Dendritic cell treated with granulocyte-macrophage colony-stimulating factor and Interleukin-4, amounts not matched to agents 40 ng/mL and 50 ng/mL, for 4 days (primary cell): ENCODE measurements at regions not wholly inside any gene's neighbourhood (a gene's known extent, or its start where the extent isn't known, plus 50 kb on each side); places are given as distances from the start of the nearest gene placed in this dataset.

ENCODE experiments used
- H3K27ac Mint-ChIP-seq: one replicate; pipeline ENCODE4 v1.8.0; 2022; ENCODE audit warnings: mild to moderate bottlenecking, mixed read lengths
- H3K27me3 Mint-ChIP-seq: one replicate; pipeline ENCODE4 v1.8.0; 2022; ENCODE audit warnings: mild to moderate bottlenecking, mixed read lengths
- H3K36me3 Mint-ChIP-seq: one replicate; pipeline ENCODE4 v1.8.0; 2022; ENCODE audit warnings: low read depth, mixed read lengths
- H3K4me1 Mint-ChIP-seq: one replicate; pipeline ENCODE4 v1.8.0; 2022; ENCODE audit warnings: low read depth, mixed read lengths
- H3K4me3 Mint-ChIP-seq: one replicate; pipeline ENCODE4 v1.8.0; 2022; ENCODE audit warnings: mild to moderate bottlenecking, moderate library complexity, mixed read lengths
- H3K9me3 Mint-ChIP-seq: one replicate; pipeline ENCODE4 v1.8.0; 2022; ENCODE audit warnings: mixed read lengths
- intact Hi-C: fragments of 100-400 bp; cut with micrococcal nuclease; formaldehyde crosslinking; loops from one replicate; pipeline ENCODE4 v1.15.0; 2022

GRCh38 chr12:90899456-90900182 lies 55.4 kb downstream of the CCER1 start:
- H3K4me1 Mint-ChIP-seq, result no peaks in the 10 kb centered on the region
- H3K36me3 Mint-ChIP-seq, result no peaks in the 10 kb centered on the region
- intact Hi-C loops, result no loop called here
- H3K27ac Mint-ChIP-seq, result no peak overlapping the region
- H3K9me3 Mint-ChIP-seq, result peaks cover 8% of the 10 kb centered on the region
- no peaks in the 10 kb centered on the region for H3K27me3 Mint-ChIP-seq
- no peak overlapping the region for H3K4me3 Mint-ChIP-seq

GRCh38 chr12:90897986-90898385 lies 57.0 kb downstream of the CCER1 start:
- Mint-ChIP-seq H3K27me3 (no peaks in the 10 kb centered on the region), H3K36me3 (no peaks in the 10 kb centered on the region)

GRCh38 chr12:90897316-90897715 lies 57.7 kb downstream of the CCER1 start:
- H3K27ac Mint-ChIP-seq, result no peak overlapping the region

More at GRCh38 chr12:90897986-90898385, 57.0 kb downstream of the CCER1 start:
- Mint-ChIP-seq H3K27ac (no peak overlapping the region), H3K4me1 (no peaks in the 10 kb centered on the region), H3K4me3 (no peak overlapping the region), H3K9me3 (peaks cover 8% of the 10 kb centered on the region)
- intact Hi-C loops, result no loop called here

GRCh38 chr12:90896821-90897220 lies 58.2 kb downstream of the CCER1 start:
- H3K27me3 Mint-ChIP-seq, result no peaks in the 10 kb centered on the region
- H3K36me3 Mint-ChIP-seq, result no peaks in the 10 kb centered on the region
- peaks cover 12% of the 10 kb centered on the region for H3K9me3 Mint-ChIP-seq
- H3K4me1 Mint-ChIP-seq, result no peaks in the 10 kb centered on the region
- H3K27ac Mint-ChIP-seq, result no peak overlapping the region
- no peak overlapping the region for H3K4me3 Mint-ChIP-seq
- intact Hi-C loops, result no loop called here

More at GRCh38 chr12:90897316-90897715, 57.7 kb downstream of the CCER1 start:
- no peaks in the 10 kb centered on the region for H3K36me3 Mint-ChIP-seq
- peaks cover 8% of the 10 kb centered on the region for H3K9me3 Mint-ChIP-seq
- H3K27me3 Mint-ChIP-seq, result no peaks in the 10 kb centered on the region
- H3K4me3 Mint-ChIP-seq, result no peak overlapping the region
- no peaks in the 10 kb centered on the region for H3K4me1 Mint-ChIP-seq
- intact Hi-C loops, result no loop called here

GRCh38 chr12:90896164-90896563 lies 58.8 kb downstream of the CCER1 start:
- Mint-ChIP-seq H3K4me3 (no peak overlapping the region), H3K36me3 (no peaks in the 10 kb centered on the region), H3K27ac (no peak overlapping the region), H3K27me3 (no peaks in the 10 kb centered on the region), H3K4me1 (no peaks in the 10 kb centered on the region), H3K9me3 (peaks cover 16% of the 10 kb centered on the region)
- intact Hi-C loops, result no loop called here

- H3K27ac Mint-ChIP-seq, result no peak overlapping the region
- no peaks in the 10 kb centered on the region for H3K27me3 Mint-ChIP-seq
- H3K9me3 Mint-ChIP-seq, result peaks cover 8% of the 10 kb centered on the region
- no peaks in the 10 kb centered on the region for H3K36me3 Mint-ChIP-seq
- no peaks in the 10 kb centered on the region for H3K4me1 Mint-ChIP-seq
- intact Hi-C loops, result no loop called here
- no peak overlapping the region for H3K4me3 Mint-ChIP-seq
Measured at GRCh38 chr12:90888316-90888715, 66.7 kb downstream of the CCER1 start.

GRCh38 chr12:90883456-90883855 lies 71.5 kb downstream of the CCER1 start:
- Mint-ChIP-seq H3K4me1 (no peaks in the 10 kb centered on the region), H3K4me3 (no peak overlapping the region), H3K27me3 (no peaks in the 10 kb centered on the region), H3K9me3 (peaks cover 17% of the 10 kb centered on the region), H3K27ac (no peak overlapping the region), H3K36me3 (no peaks in the 10 kb centered on the region)
- intact Hi-C loops, result no loop called here

GRCh38 chr12:90871726-90872096 lies 83.3 kb downstream of the CCER1 start:
- intact Hi-C loops, result no loop called here
- Mint-ChIP-seq H3K36me3 (no peaks in the 10 kb centered on the region), H3K4me1 (no peaks in the 10 kb centered on the region), H3K9me3 (no peaks in the 10 kb centered on the region), H3K4me3 (no peak overlapping the region), H3K27me3 (no peaks in the 10 kb centered on the region), H3K27ac (no peak overlapping the region)

- H3K4me3 Mint-ChIP-seq, result no peak overlapping the region
- no peak overlapping the region for H3K27ac Mint-ChIP-seq
- H3K9me3 Mint-ChIP-seq, result no peaks in the 10 kb centered on the region
- no peaks in the 10 kb centered on the region for H3K36me3 Mint-ChIP-seq
- intact Hi-C loops, result no loop called here
- no peaks in the 10 kb centered on the region for H3K4me1 Mint-ChIP-seq
- no peaks in the 10 kb centered on the region for H3K27me3 Mint-ChIP-seq
Measured at GRCh38 chr12:90870971-90871725, 83.8 kb downstream of the CCER1 start.

- H3K36me3 Mint-ChIP-seq, result no peaks in the 10 kb centered on the region
- H3K27ac Mint-ChIP-seq, result no peak overlapping the region
- no peak overlapping the region for H3K4me3 Mint-ChIP-seq
- H3K4me1 Mint-ChIP-seq, result no peaks in the 10 kb centered on the region
- H3K27me3 Mint-ChIP-seq, result no peaks in the 10 kb centered on the region
- intact Hi-C loops, result no loop called here
- H3K9me3 Mint-ChIP-seq, result no peaks in the 10 kb centered on the region
Measured at GRCh38 chr12:90868626-90869025, 86.3 kb downstream of the CCER1 start.

GRCh38 chr12:90859591-90859990 lies 95.4 kb downstream of the CCER1 start:
- no peaks in the 10 kb centered on the region for H3K9me3 Mint-ChIP-seq
- no peak overlapping the region for H3K4me3 Mint-ChIP-seq
- intact Hi-C loops, result no loop called here
- H3K27me3 Mint-ChIP-seq, result no peaks in the 10 kb centered on the region
- H3K27ac Mint-ChIP-seq, result no peak overlapping the region
- no peaks in the 10 kb centered on the region for H3K4me1 Mint-ChIP-seq
- H3K36me3 Mint-ChIP-seq, result no peaks in the 10 kb centered on the region

- no peaks in the 10 kb centered on the region for H3K4me1 Mint-ChIP-seq
- intact Hi-C loops, result no loop called here
Measured at GRCh38 chr12:90858252-90858651, 96.7 kb downstream of the CCER1 start.

GRCh38 chr12:90855534-90855933 lies 99.4 kb downstream of the CCER1 start:
- Mint-ChIP-seq H3K4me3 (no peak overlapping the region), H3K9me3 (no peaks in the 10 kb centered on the region), H3K27ac (no peak overlapping the region), H3K36me3 (no peaks in the 10 kb centered on the region), H3K4me1 (no peaks in the 10 kb centered on the region), H3K27me3 (no peaks in the 10 kb centered on the region)
- intact Hi-C loops, result no loop called here

More at GRCh38 chr12:90858252-90858651, 96.7 kb downstream of the CCER1 start:
- H3K27me3 Mint-ChIP-seq, result no peaks in the 10 kb centered on the region
- no peaks in the 10 kb centered on the region for H3K36me3 Mint-ChIP-seq
- no peak overlapping the region for H3K27ac Mint-ChIP-seq
- no peak overlapping the region for H3K4me3 Mint-ChIP-seq
- H3K9me3 Mint-ChIP-seq, result no peaks in the 10 kb centered on the region

GRCh38 chr12:90854136-90854689 lies 100.8 kb downstream of the CCER1 start:
- H3K9me3 Mint-ChIP-seq, result no peaks in the 10 kb centered on the region
- intact Hi-C loops, result loop anchor here (5.0 kb wide), 1 partner anchor 1312 kb away; no protein-coding TSS in a partner anchor
- no peak overlapping the region for H3K4me3 Mint-ChIP-seq
- H3K36me3 Mint-ChIP-seq, result no peaks in the 10 kb centered on the region
- no peak overlapping the region for H3K27ac Mint-ChIP-seq
- H3K4me1 Mint-ChIP-seq, result no peaks in the 10 kb centered on the region
- no peaks in the 10 kb centered on the region for H3K27me3 Mint-ChIP-seq
